Activated CD8-positive, alpha-beta T cell treated with anti-CD3 and anti-CD28 coated beads for 36 hours (primary cell): ENCODE measurements at regions not wholly inside any gene's neighbourhood (a gene's known extent, or its start where the extent isn't known, plus 50 kb on each side); places are given as distances from the start of the nearest gene placed in this dataset.

ENCODE experiments used
- ATAC-seq: fragments of 200-7000 bp; cut with Tn5 transposase; one replicate; pipeline ENCODE4 v1.10.0; 2021; ENCODE audit warnings: mild to moderate bottlenecking, moderate library complexity
- CTCF ChIA-PET: fragments of 350-600 bp; sonication (Branson Sonifier 250); formaldehyde crosslinking; loops from one replicate; lab custom pipeline; 2021; ENCODE audit warnings: antibody characterized with exemption; lab: Charles Lee
- POLR2A ChIA-PET: fragments of 350-600 bp; sonication (Branson Sonifier 250); formaldehyde crosslinking; loops from one replicate; lab custom pipeline; 2021; ENCODE audit warnings: antibody characterized with exemption; lab: Charles Lee
- DNase-seq: peaks from one replicate; pipeline ENCODE4 v3.0.0-alpha.2; 2020
- H3K27ac Mint-ChIP-seq: one replicate; pipeline ENCODE4 v1.8.0; 2021; ENCODE audit warnings: mild to moderate bottlenecking, mixed read lengths
- H3K27me3 Mint-ChIP-seq: one replicate; pipeline ENCODE4 v1.8.0; 2021; ENCODE audit warnings: mixed read lengths
- H3K36me3 Mint-ChIP-seq: one replicate; pipeline ENCODE4 v1.8.0; 2021; ENCODE audit warnings: low read depth, mixed read lengths
- H3K4me1 Mint-ChIP-seq: one replicate; pipeline ENCODE4 v1.8.0; 2021; ENCODE audit warnings: low read depth, mixed read lengths
- H3K4me3 Mint-ChIP-seq: one replicate; pipeline ENCODE4 v1.8.0; 2021; ENCODE audit warnings: mild to moderate bottlenecking, moderate library complexity, mixed read lengths
- H3K9me3 Mint-ChIP-seq: one replicate; pipeline ENCODE4 v1.8.0; 2021; ENCODE audit warnings: mixed read lengths
- CTCF ChIP-seq: fragments of 200-600 bp; IDR thresholded peaks from one replicate; pipeline ENCODE4 v1.8.0; 2022; ENCODE audit warnings: antibody characterized with exemption, mild to moderate bottlenecking
- intact Hi-C: fragments of 100-400 bp; cut with micrococcal nuclease; formaldehyde crosslinking; loops from one replicate; pipeline ENCODE4 v1.10.0; 2022

- Mint-ChIP-seq H3K27ac (no peak overlapping the region), H3K36me3 (no peaks in the 10 kb centered on the region), H3K4me3 (no peak overlapping the region), H3K9me3 (no peaks in the 10 kb centered on the region), H3K27me3 (peaks cover 44% of the 10 kb centered on the region), H3K4me1 (no peaks in the 10 kb centered on the region)
- ChIA-PET CTCF (no interaction called here), POLR2A (no interaction called here)
- no peak for TF ChIP-seq CTCF
- intact Hi-C loops: no loop called here
- DNase-seq: no peak
- ATAC-seq: no peak
Measured at GRCh38 chr3:43858294-43858701, 167.6 kb downstream of the ABHD5 start.

GRCh38 chr3:43859766-43860165 lies 169.0 kb downstream of the ABHD5 start:
- no peak for ATAC-seq
- POLR2A ChIA-PET: no interaction called here
- H3K27ac Mint-ChIP-seq: no peak overlapping the region
- no peak for TF ChIP-seq CTCF
- H3K36me3 Mint-ChIP-seq: no peaks in the 10 kb centered on the region
- H3K4me3 Mint-ChIP-seq: no peak overlapping the region
- intact Hi-C loops: no loop called here
- CTCF ChIA-PET: no interaction called here
- no peaks in the 10 kb centered on the region for H3K9me3 Mint-ChIP-seq
- no peaks in the 10 kb centered on the region for H3K4me1 Mint-ChIP-seq
- no peak for DNase-seq
- H3K27me3 Mint-ChIP-seq: peaks cover 40% of the 10 kb centered on the region

GRCh38 chr3:43861635-43862034 lies 170.9 kb downstream of the ABHD5 start:
- no peaks in the 10 kb centered on the region for H3K9me3 Mint-ChIP-seq
- no peak overlapping the region for H3K4me3 Mint-ChIP-seq
- H3K27me3 Mint-ChIP-seq: peaks cover 27% of the 10 kb centered on the region
- intact Hi-C loops: no loop called here
- POLR2A ChIA-PET: no interaction called here
- CTCF ChIA-PET: no interaction called here
- no peaks in the 10 kb centered on the region for H3K4me1 Mint-ChIP-seq
- ATAC-seq (no peak), DNase-seq (no peak)
- no peak overlapping the region for H3K27ac Mint-ChIP-seq
- H3K36me3 Mint-ChIP-seq: no peaks in the 10 kb centered on the region
- TF ChIP-seq CTCF: no peak

GRCh38 chr3:43862470-43862869 lies 171.7 kb downstream of the ABHD5 start:
- TF ChIP-seq CTCF: no peak

GRCh38 chr3:43862992-43863805 lies 172.5 kb downstream of the ABHD5 start:
- H3K4me1 Mint-ChIP-seq: no peaks in the 10 kb centered on the region
- no peak for TF ChIP-seq CTCF
- CTCF ChIA-PET: no interaction called here
- intact Hi-C loops: no loop called here
- H3K9me3 Mint-ChIP-seq: no peaks in the 10 kb centered on the region
- H3K36me3 Mint-ChIP-seq: no peaks in the 10 kb centered on the region
- ATAC-seq: no peak
- POLR2A ChIA-PET: no interaction called here
- no peak overlapping the region for H3K27ac Mint-ChIP-seq
- peaks cover 18% of the 10 kb centered on the region for H3K27me3 Mint-ChIP-seq
- no peak overlapping the region for H3K4me3 Mint-ChIP-seq
- DNase-seq: no peak

More at GRCh38 chr3:43862470-43862869, 171.7 kb downstream of the ABHD5 start:
- ChIA-PET POLR2A (no interaction called here), CTCF (no interaction called here)
- Mint-ChIP-seq H3K4me3 (no peak overlapping the region), H3K4me1 (no peaks in the 10 kb centered on the region), H3K36me3 (no peaks in the 10 kb centered on the region), H3K9me3 (no peaks in the 10 kb centered on the region), H3K27me3 (peaks cover 22% of the 10 kb centered on the region), H3K27ac (no peak overlapping the region)
- intact Hi-C loops: no loop called here
- no peak for ATAC-seq
- DNase-seq: no peak
